ENCODE measurements at regions not wholly inside any gene's neighbourhood (a gene's known extent, or its start where the extent isn't known, plus 50 kb on each side); places are given as distances from the start of the nearest gene placed in this dataset.
"Not testable (repeated sequence)": the region's sequence is repeated elsewhere in the genome, so short reads cannot be mapped to it uniquely, and the experiment has no call there.

- DNase-seq (ENCODE audit: low spot score in 2 of 2), result no peak
- Histone ChIP-seq H3K4me1 (no peaks in the 10 kb centered on the region), H3K27me3 (peaks cover 0 to 11% of the 10 kb centered on the region in 2 donors), H3K36me3 (no peaks in the 10 kb centered on the region), H3K9me3 (no peaks in the 10 kb centered on the region), H3K27ac (no peak overlapping the region), H3K4me3 (no peak overlapping the region)
- no peak for TF ChIP-seq CTCF (IDR thresholded peaks at IDR 0.05)
- no peak for TF ChIP-seq POLR2A (IDR thresholded peaks at IDR 0.05)
- TF ChIP-seq POLR2AphosphoS5 (IDR thresholded peaks at IDR 0.05), result no peak
- intact Hi-C loops (cut with DNase I; ENCODE audit: low total_unique reads), result no loop called here
Observed at GRCh38 chr1:30102605-30103004, 620.8 kb downstream of the MATN1 start.

- no peaks in the 10 kb centered on the region for H3K9me3 ChIP-seq
- no peak overlapping the region for H3K27ac ChIP-seq
- H3K4me3 ChIP-seq, result no peak overlapping the region
- no peaks in the 10 kb centered on the region for H3K36me3 ChIP-seq
- no peaks in the 10 kb centered on the region for H3K4me1 ChIP-seq
- no peak for TF ChIP-seq POLR2A (IDR thresholded peaks at IDR 0.05)
- TF ChIP-seq CTCF (IDR thresholded peaks at IDR 0.05), result no peak
- TF ChIP-seq POLR2AphosphoS5 (IDR thresholded peaks at IDR 0.05), result no peak
- intact Hi-C loops (cut with DNase I; ENCODE audit: low total_unique reads), result no loop called here
- H3K27me3 ChIP-seq, result peaks cover 0 to 8% of the 10 kb centered on the region in 2 donors
- no peak for DNase-seq (ENCODE audit: low spot score in 2 of 2)
Observed at GRCh38 chr1:30101487-30102227, 621.7 kb downstream of the MATN1 start.

- TF ChIP-seq POLR2A (IDR thresholded peaks at IDR 0.05) (no peak), POLR2AphosphoS5 (IDR thresholded peaks at IDR 0.05) (no peak)
- Histone ChIP-seq H3K4me1 (no peaks in the 10 kb centered on the region), H3K27me3 (peaks cover 0 to 8% of the 10 kb centered on the region in 2 donors), H3K4me3 (no peak overlapping the region), H3K9me3 (no peaks in the 10 kb centered on the region), H3K27ac (no peak overlapping the region), H3K36me3 (no peaks in the 10 kb centered on the region)
- no peak for DNase-seq (ENCODE audit: low spot score in 2 of 2)
- intact Hi-C loops (cut with DNase I; ENCODE audit: low total_unique reads), result no loop called here
Observed at GRCh38 chr1:30101016-30101415, 622.4 kb downstream of the MATN1 start.

GRCh38 chr1:30100524-30100862 is 622.9 kb downstream of the MATN1 start:
- no peak overlapping the region for H3K4me3 ChIP-seq
- no peak for DNase-seq (ENCODE audit: low spot score in 2 of 2)
- no peaks in the 10 kb centered on the region for H3K4me1 ChIP-seq
- peaks cover 0 to 8% of the 10 kb centered on the region in 2 donors for H3K27me3 ChIP-seq
- H3K36me3 ChIP-seq, result no peaks in the 10 kb centered on the region
- H3K9me3 ChIP-seq, result no peaks in the 10 kb centered on the region
- no peak overlapping the region for H3K27ac ChIP-seq
- TF ChIP-seq POLR2AphosphoS5 (IDR thresholded peaks at IDR 0.05) (no peak), CTCF (IDR thresholded peaks at IDR 0.05) (no peak), POLR2A (IDR thresholded peaks at IDR 0.05) (no peak)
- intact Hi-C loops (cut with DNase I; ENCODE audit: low total_unique reads), result no loop called here

- TF ChIP-seq POLR2AphosphoS5 (IDR thresholded peaks at IDR 0.05) (no peak), CTCF (IDR thresholded peaks at IDR 0.05) (no peak), POLR2A (IDR thresholded peaks at IDR 0.05) (no peak)
- H3K27me3 ChIP-seq, result peaks cover 0 to 8% of the 10 kb centered on the region in 2 donors
- H3K4me1 ChIP-seq, result no peaks in the 10 kb centered on the region
- no peak overlapping the region for H3K4me3 ChIP-seq
- no peaks in the 10 kb centered on the region for H3K9me3 ChIP-seq
- no peak for DNase-seq (ENCODE audit: low spot score in 2 of 2)
- H3K27ac ChIP-seq, result no peak overlapping the region
- no peaks in the 10 kb centered on the region for H3K36me3 ChIP-seq
- intact Hi-C loops (cut with DNase I; ENCODE audit: low total_unique reads), result no loop called here
Observed at GRCh38 chr1:30099587-30100523, 623.5 kb downstream of the MATN1 start.

- not testable (repeated sequence) for DNase-seq (ENCODE audit: low spot score in 2 of 2)
Observed at GRCh38 chr1:30097851-30098250, 625.5 kb downstream of the MATN1 start.

More at GRCh38 chr1:30097851-30098250, 625.5 kb downstream of the MATN1 start:
- peaks cover 5 to 15% of the 10 kb centered on the region in 2 donors for H3K9me3 ChIP-seq
- intact Hi-C loops (cut with DNase I; ENCODE audit: low total_unique reads); H3K27ac ChIP-seq; H3K4me1 ChIP-seq; H3K36me3 ChIP-seq; H3K27me3 ChIP-seq; H3K4me3 ChIP-seq: not testable (repeated sequence)
